A549 (cell line): ENCODE measurements at regions not wholly inside any gene's neighbourhood (a gene's known extent, or its start where the extent isn't known, plus 50 kb on each side); places are given as distances from the start of the nearest gene placed in this dataset.

Experiments
- ATAC-seq, 2 experiments: fragments of 200-7000 bp in 1 of 2; fragments of >200 bp in 1 of 2; cut with Nextera tagmentation in 1 of 2; cut with Tn5 transposase in 1 of 2; 3 replicates each; pipeline versions ENCODE4 v1.8.0 to v1.9.1; 2018 to 2020; ENCODE audit warnings: mild to moderate bottlenecking in 1 of 2, moderate library complexity in 1 of 2
- CTCF ChIA-PET: fragments of 300-600 bp; sonication (Branson Sonifier 250); formaldehyde crosslinking; extraction: SDS; loops from one replicate; lab custom pipeline; 2021; ENCODE audit warnings: antibody characterized with exemption, inconsistent platforms; lab: Yijun Ruan, JAX
- POLR2A ChIA-PET: fragments of 350-600 bp; formaldehyde crosslinking; extraction: SDS; loops from one replicate; lab custom pipeline; 2021; ENCODE audit warnings: antibody characterized with exemption, inconsistent platforms; lab: Yijun Ruan, JAX
- DNase-seq, 2 experiments: peaks; one replicate each; pipeline versions ENCODE4 v3.0.0 to v3.0.0-alpha.2; 2011 to 2016; ENCODE audit warnings: low read depth in 1 of 2, low spot score in 1 of 2
- FAIRE-seq: peaks from 2 replicates; lab custom pipeline; 2011; peaks lifted over from hg19 to GRCh38; lab: Jason Lieb, UNC
- H3K27ac ChIP-seq, 2 experiments: fragments of >200 bp; sonication (Bioruptor Twin); formaldehyde crosslinking; 3 replicates each; pipeline ENCODE4 v1.5.1; 2016 to 2017
- H3K4me1 ChIP-seq: fragments of >200 bp; sonication (Bioruptor Twin); formaldehyde crosslinking; 3 replicates; pipeline ENCODE4 v1.6.1; 2016
- H3K4me2 ChIP-seq: fragments of >200 bp; sonication (Bioruptor Twin); formaldehyde crosslinking; 3 replicates; pipeline ENCODE4 v1.6.1; 2016
- H3K4me3 ChIP-seq: fragments of >200 bp; sonication (Bioruptor Twin); formaldehyde crosslinking; 3 replicates; pipeline ENCODE4 v1.5.1; 2016
- H3K9me3 ChIP-seq: fragments of >200 bp; sonication (Bioruptor Twin); formaldehyde crosslinking; 3 replicates; pipeline ENCODE4 v1.6.1; 2016
- CEBPB ChIP-seq, 2 experiments: fragments of >200 bp in 1 of 2; sonication (Bioruptor Twin) in 1 of 2; formaldehyde crosslinking in 1 of 2; IDR thresholded peaks; 2 replicates each; pipeline ENCODE4 v1.6.1; 2012 to 2016
- CTCF ChIP-seq: fragments of >200 bp; sonication (Bioruptor Twin); formaldehyde crosslinking; IDR thresholded peaks from 3 replicates; pipeline ENCODE4 v1.5.1; 2016
- EHMT2 ChIP-seq: fragments of 200-600 bp; sonication (generic); IDR thresholded peaks from 2 replicates; pipeline ENCODE4 v1.6.1; 2016; ENCODE audit warnings: antibody characterized with exemption, low read depth, mild to moderate bottlenecking, moderate library complexity
- FOXS1 ChIP-seq: fragments of 250-450 bp; sonication (Bioruptor Pico); IDR thresholded peaks from 2 replicates; pipeline ENCODE4 v1.5.0; 2020; ENCODE audit warnings: mild to moderate bottlenecking, moderate library complexity
- GATA3 ChIP-seq: IDR thresholded peaks from 2 replicates; pipeline ENCODE4 v1.6.1; 2012; ENCODE audit warnings: borderline replicate concordance
- HDAC2 ChIP-seq: fragments of 200-600 bp; sonication (generic); IDR thresholded peaks from 2 replicates; pipeline ENCODE4 v1.6.1; 2016
- HOXB5 ChIP-seq: fragments of 250-450 bp; sonication (Bioruptor Pico); IDR thresholded peaks from 2 replicates; pipeline ENCODE4 v1.5.0; 2020; ENCODE audit warnings: mild to moderate bottlenecking, moderate library complexity
- JUN ChIP-seq, 2 experiments: fragments of >200 bp; sonication (Bioruptor Twin); formaldehyde crosslinking; IDR thresholded peaks; 2 replicates in 1 of 2; 3 replicates in 1 of 2; pipeline ENCODE4 v1.6.1; 2016 to 2017
- JUNB ChIP-seq: fragments of >200 bp; sonication (Bioruptor Twin); formaldehyde crosslinking; IDR thresholded peaks from 2 replicates; pipeline ENCODE4 v1.6.1; 2016
- KDM1A ChIP-seq: fragments of 200-600 bp; sonication (generic); IDR thresholded peaks from 2 replicates; pipeline ENCODE4 v1.6.1; 2016; ENCODE audit warnings: low read depth, mild to moderate bottlenecking
- KDM5A ChIP-seq: fragments of 200-600 bp; sonication (generic); IDR thresholded peaks from 2 replicates; pipeline ENCODE4 v1.6.1; 2016; ENCODE audit warnings: antibody characterized with exemption, mild to moderate bottlenecking
- MAFK ChIP-seq: fragments of 450-650 bp; IDR thresholded peaks from 2 replicates; pipeline ENCODE4 v1.6.1; 2014; ENCODE audit not compliant: partially characterized antibody
- NFE2L2 ChIP-seq: fragments of 150-350 bp; conservative IDR thresholded peaks from 2 replicates; pipeline ENCODE4 v1.6.1; 2014; ENCODE audit warnings: low read length
- NPAS2 ChIP-seq: fragments of 250-450 bp; sonication (Bioruptor Pico); IDR thresholded peaks from 2 replicates; pipeline ENCODE4 v1.8.0; 2022; ENCODE audit warnings: mild to moderate bottlenecking, moderate library complexity, borderline replicate concordance
- RARB ChIP-seq: fragments of 250-450 bp; sonication (Bioruptor Pico); IDR thresholded peaks from 2 replicates; pipeline ENCODE4 v1.8.0; 2021; ENCODE audit warnings: mild to moderate bottlenecking, moderate library complexity
- SMC3 ChIP-seq: fragments of >200 bp; sonication (Bioruptor Twin); formaldehyde crosslinking; IDR thresholded peaks from 3 replicates; pipeline ENCODE4 v1.6.1; 2018; ENCODE audit warnings: inconsistent platforms
- TP53 ChIP-seq: fragments of 250-450 bp; sonication (Bioruptor Pico); IDR thresholded peaks from 2 replicates; pipeline ENCODE4 v1.5.0; 2021; ENCODE audit warnings: mild to moderate bottlenecking, moderate library complexity
- USF2 ChIP-seq: fragments of 450-650 bp; IDR thresholded peaks from 2 replicates; pipeline ENCODE4 v1.6.1; 2014; ENCODE audit warnings: antibody characterized with exemption
- ZFP36 ChIP-seq: fragments of 450-650 bp; IDR thresholded peaks from 2 replicates; pipeline ENCODE4 v1.6.1; 2014; ENCODE audit warnings: borderline replicate concordance; ENCODE audit not compliant: partially characterized antibody
- ZNF302 ChIP-seq: fragments of 250-450 bp; sonication (Bioruptor Pico); IDR thresholded peaks from 2 replicates; pipeline ENCODE4 v1.9.0; 2021; ENCODE audit warnings: inconsistent platforms, mild to moderate bottlenecking, moderate library complexity
- WGBS: methylation state at CpG from one replicate; pipeline ENCODE4 v1.1.6; 2017; ENCODE audit errors: missing lambda C conversion rate; 5-methylcytosine and 5-hydroxymethylcytosine counted together
- TF ChIP-seq, protein P1 (sequence below): IDR thresholded peaks from 2 replicates; pipeline ENCODE4 v1.6.1; 2012
- TF ChIP-seq, protein P2 (sequence below): fragments of 150-350 bp; IDR thresholded peaks from 2 replicates; pipeline ENCODE4 v1.6.1; 2014; ENCODE audit warnings: low read depth, mild to moderate bottlenecking, low read length
- TF ChIP-seq, protein P3 (sequence below): IDR thresholded peaks from 2 replicates; pipeline ENCODE4 v1.6.1; 2012; ENCODE audit warnings: low read depth, borderline replicate concordance
- TF ChIP-seq, protein P4 (sequence below): fragments of 250-450 bp; sonication (Bioruptor Pico); IDR thresholded peaks from 2 replicates; pipeline ENCODE4 v1.5.0; 2021; ENCODE audit warnings: mild to moderate bottlenecking, moderate library complexity, borderline replicate concordance

DNA sequence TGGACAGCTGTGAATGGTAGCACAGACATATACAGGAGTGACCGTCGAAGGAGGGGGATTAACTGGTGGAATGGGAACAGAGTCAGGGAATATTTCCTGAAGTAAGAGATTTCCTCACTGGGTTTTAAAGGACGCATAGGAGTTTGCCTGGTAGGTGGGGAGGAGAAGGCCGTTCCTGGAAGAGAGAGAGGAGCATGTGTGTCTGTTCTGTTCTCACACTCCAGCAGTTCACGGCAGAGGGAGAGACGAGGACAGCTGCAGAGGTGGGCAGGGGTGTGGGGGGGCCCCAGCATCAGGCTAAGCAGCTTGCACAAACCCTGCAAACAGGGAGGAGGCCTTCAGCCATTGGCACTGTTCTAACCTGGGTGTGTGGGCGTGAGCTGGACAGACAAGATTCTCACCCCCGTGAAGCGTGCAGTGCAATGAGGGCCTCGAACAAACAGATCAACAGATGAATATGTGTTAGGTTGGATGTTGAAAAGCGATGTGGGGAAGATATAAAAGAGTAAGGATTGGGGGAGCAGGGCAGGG lies 85.3 kb upstream of the GSE1 start:
- DNase-seq (no peak), ATAC-seq (no peak)
- WGBS: 84% methylated on average over 11 of the region's 11 CpGs
- no peak overlapping the region for H3K4me2 ChIP-seq
- H3K9me3 ChIP-seq: no peaks in the 10 kb centered on the region
- H3K4me3 ChIP-seq: no peak overlapping the region
- H3K27ac ChIP-seq: peak overlapping the region in 1 of 2 experiments; percentile 95; a peak in 3 of 6 replicates
- TF ChIP-seq, protein P1, sequence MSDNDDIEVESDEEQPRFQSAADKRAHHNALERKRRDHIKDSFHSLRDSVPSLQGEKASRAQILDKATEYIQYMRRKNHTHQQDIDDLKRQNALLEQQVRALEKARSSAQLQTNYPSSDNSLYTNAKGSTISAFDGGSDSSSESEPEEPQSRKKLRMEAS: no peak
- TF ChIP-seq CEBPB (IDR thresholded peaks at IDR 0.05): no peak
- no peak for TF ChIP-seq NPAS2
- TF ChIP-seq TP53 (CRISPR knock-in tag): no peak
- TF ChIP-seq HOXB5: no peak
- no peak for TF ChIP-seq ZNF302 (CRISPR knock-in tag)
- no peak for TF ChIP-seq NFE2L2
- TF ChIP-seq JUNB: no peak
- TF ChIP-seq USF2: no peak
- TF ChIP-seq FOXS1: no peak
- TF ChIP-seq, protein P2, sequence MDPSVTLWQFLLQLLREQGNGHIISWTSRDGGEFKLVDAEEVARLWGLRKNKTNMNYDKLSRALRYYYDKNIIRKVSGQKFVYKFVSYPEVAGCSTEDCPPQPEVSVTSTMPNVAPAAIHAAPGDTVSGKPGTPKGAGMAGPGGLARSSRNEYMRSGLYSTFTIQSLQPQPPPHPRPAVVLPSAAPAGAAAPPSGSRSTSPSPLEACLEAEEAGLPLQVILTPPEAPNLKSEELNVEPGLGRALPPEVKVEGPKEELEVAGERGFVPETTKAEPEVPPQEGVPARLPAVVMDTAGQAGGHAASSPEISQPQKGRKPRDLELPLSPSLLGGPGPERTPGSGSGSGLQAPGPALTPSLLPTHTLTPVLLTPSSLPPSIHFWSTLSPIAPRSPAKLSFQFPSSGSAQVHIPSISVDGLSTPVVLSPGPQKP: no peak
- TF ChIP-seq SMC3: no peak
- TF ChIP-seq GATA3: no peak
- TF ChIP-seq, protein P3, sequence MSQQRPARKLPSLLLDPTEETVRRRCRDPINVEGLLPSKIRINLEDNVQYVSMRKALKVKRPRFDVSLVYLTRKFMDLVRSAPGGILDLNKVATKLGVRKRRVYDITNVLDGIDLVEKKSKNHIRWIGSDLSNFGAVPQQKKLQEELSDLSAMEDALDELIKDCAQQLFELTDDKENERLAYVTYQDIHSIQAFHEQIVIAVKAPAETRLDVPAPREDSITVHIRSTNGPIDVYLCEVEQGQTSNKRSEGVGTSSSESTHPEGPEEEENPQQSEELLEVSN: no peak
- TF ChIP-seq MAFK: no peak
- no peak for TF ChIP-seq RARB (CRISPR knock-in tag)
- no peak for TF ChIP-seq EHMT2
- no peak for TF ChIP-seq KDM5A
- TF ChIP-seq, protein P4, sequence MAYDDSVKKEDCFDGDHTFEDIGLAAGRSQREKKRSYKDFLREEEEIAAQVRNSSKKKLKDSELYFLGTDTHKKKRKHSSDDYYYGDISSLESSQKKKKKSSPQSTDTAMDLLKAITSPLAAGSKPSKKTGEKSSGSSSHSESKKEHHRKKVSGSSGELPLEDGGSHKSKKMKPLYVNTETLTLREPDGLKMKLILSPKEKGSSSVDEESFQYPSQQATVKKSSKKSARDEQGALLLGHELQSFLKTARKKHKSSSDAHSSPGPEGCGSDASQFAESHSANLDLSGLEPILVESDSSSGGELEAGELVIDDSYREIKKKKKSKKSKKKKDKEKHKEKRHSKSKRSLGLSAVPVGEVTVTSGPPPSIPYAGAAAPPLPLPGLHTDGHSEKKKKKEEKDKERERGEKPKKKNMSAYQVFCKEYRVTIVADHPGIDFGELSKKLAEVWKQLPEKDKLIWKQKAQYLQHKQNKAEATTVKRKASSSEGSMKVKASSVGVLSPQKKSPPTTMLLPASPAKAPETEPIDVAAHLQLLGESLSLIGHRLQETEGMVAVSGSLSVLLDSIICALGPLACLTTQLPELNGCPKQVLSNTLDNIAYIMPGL (CRISPR knock-in tag): no peak
- TF ChIP-seq, all 56 proteins: peak for 0
- ChIA-PET POLR2A (no interaction called here), CTCF (interaction anchor here (0.7 to 4.5 kb wide), 16 partner anchors 11 to 107 kb away, joined by 3 to 47 read pairs (median 10); no protein-coding TSS in a partner anchor)
- peaks cover 30% of the 10 kb centered on the region for H3K4me1 ChIP-seq
- no peak for FAIRE-seq

GRCh38 chr16:85528528-85529387 lies 84.4 kb upstream of the GSE1 start:
- ChIA-PET CTCF (interaction anchor here (0.6 to 4.5 kb wide), 25 partner anchors 10 to 134 kb away, joined by 3 to 47 read pairs (median 4); no protein-coding TSS in a partner anchor), POLR2A (no interaction called here)
- WGBS: 80% methylated on average over 18 of the region's 21 CpGs
- TF ChIP-seq CTCF: peak; percentile 36; the same call in 2 of the 3 replicates
- TF ChIP-seq KDM1A: peak; percentile 77
- TF ChIP-seq JUN (IDR thresholded peaks at IDR 0.05): no peak
- no peak for TF ChIP-seq HDAC2
- no peak for TF ChIP-seq TP53 (CRISPR knock-in tag)
- peak; percentile 85 for TF ChIP-seq ZFP36
- FAIRE-seq (no peak), ATAC-seq (peak in 1 of 2 experiments; percentile 60; a peak in 3 of 6 replicates), DNase-seq (peak; percentile 26 to 60)
- Histone ChIP-seq H3K4me3 (no peak overlapping the region), H3K4me2 (no peak overlapping the region), H3K27ac (0 out of 6 replicates have a peak overlapping the region, but pooled peaks of 1 of the 2 experiments have one; percentile 15), H3K9me3 (no peaks in the 10 kb centered on the region), H3K4me1 (peaks cover 21% of the 10 kb centered on the region)
